Peyer's patch (tissue), 4 donors: ENCODE measurements at regions not wholly inside any gene's neighbourhood (a gene's known extent, or its start where the extent isn't known, plus 50 kb on each side); places are given as distances from the start of the nearest gene placed in this dataset.

Source experiments
- POLR2A ChIP-seq, 2 donors: fragments of 450-650 bp; IDR thresholded peaks; one replicate each; pipeline ENCODE4 v1.5.1; 2017; ENCODE audit warnings: antibody characterized with exemption in 2 of 2, mild to moderate bottlenecking in 2 of 2, moderate library complexity in 2 of 2
- TF ChIP-seq, protein P1 (sequence below), 6 experiments: fragments of 450-650 bp in 4 of 6; fragments of 200-600 bp in 2 of 6; sonication (generic) in 1 of 6; IDR thresholded peaks; one replicate each; pipeline ENCODE4 v1.5.1; 2017 to 2019; ENCODE audit warnings: antibody characterized with exemption in 6 of 6, mild to moderate bottlenecking in 3 of 6, moderate library complexity in 1 of 6

DNA sequence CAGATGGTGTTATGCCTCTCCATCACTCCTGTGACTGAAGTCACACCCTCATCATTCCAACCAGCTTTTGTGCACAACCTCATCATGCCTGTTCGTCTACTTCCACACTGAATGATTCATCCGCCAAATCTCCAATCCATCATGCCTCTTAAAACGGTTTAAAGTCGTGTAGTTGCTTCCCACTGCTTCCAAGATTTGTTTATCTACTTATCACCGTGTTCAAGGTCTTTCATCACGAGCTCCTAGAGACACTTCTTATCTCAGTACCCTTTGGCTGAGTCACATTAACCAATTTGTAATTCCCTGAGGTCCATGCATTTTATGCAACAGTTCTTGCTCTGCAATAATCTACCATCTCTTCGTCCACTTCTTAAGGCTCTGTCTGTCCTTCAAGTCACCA, 592.3 kb upstream of the ID2 start:
- TF ChIP-seq, protein P1, sequence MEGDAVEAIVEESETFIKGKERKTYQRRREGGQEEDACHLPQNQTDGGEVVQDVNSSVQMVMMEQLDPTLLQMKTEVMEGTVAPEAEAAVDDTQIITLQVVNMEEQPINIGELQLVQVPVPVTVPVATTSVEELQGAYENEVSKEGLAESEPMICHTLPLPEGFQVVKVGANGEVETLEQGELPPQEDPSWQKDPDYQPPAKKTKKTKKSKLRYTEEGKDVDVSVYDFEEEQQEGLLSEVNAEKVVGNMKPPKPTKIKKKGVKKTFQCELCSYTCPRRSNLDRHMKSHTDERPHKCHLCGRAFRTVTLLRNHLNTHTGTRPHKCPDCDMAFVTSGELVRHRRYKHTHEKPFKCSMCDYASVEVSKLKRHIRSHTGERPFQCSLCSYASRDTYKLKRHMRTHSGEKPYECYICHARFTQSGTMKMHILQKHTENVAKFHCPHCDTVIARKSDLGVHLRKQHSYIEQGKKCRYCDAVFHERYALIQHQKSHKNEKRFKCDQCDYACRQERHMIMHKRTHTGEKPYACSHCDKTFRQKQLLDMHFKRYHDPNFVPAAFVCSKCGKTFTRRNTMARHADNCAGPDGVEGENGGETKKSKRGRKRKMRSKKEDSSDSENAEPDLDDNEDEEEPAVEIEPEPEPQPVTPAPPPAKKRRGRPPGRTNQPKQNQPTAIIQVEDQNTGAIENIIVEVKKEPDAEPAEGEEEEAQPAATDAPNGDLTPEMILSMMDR (IDR thresholded peaks at IDR 0.05): no peak
- no peak for TF ChIP-seq POLR2A (IDR thresholded peaks at IDR 0.05)
